Stimulated activated CD4-positive, alpha-beta T cell treated with anti-CD3 and anti-CD28 coated beads, Interleukin-2, amount 100 ng/mL, for 4 hours (primary cell): ENCODE measurements at regions not wholly inside any gene's neighbourhood (a gene's known extent, or its start where the extent isn't known, plus 50 kb on each side); places are given as distances from the start of the nearest gene placed in this dataset.
"Not testable (repeated sequence)": the region's sequence is repeated elsewhere in the genome, so short reads cannot be mapped to it uniquely, and the experiment has no call there.

Experiments
- DNase-seq: peaks from one replicate; pipeline ENCODE4 v3.0.0-alpha.2; 2020; ENCODE audit warnings: low read depth

DNA sequence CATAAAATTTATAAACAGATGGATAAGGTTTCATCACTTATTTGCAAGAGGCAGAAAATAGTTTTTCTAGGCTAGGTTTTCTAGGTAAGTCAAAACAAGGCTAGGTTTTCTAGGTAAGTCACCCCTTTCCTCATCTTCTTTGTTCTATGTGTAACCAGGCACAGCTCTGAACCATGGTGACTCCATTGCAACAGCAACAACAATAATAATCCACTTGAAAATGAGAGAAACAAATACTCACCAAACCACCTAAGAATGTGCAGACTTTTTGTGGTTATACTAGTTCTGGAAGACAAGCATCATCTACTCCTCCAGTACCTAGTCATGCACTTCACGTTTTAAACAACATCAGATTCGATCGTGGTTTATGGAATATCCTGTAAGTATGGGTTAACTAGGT lies 237.4 kb upstream of the ACVR2A start:
- DNase-seq: no peak

DNA sequence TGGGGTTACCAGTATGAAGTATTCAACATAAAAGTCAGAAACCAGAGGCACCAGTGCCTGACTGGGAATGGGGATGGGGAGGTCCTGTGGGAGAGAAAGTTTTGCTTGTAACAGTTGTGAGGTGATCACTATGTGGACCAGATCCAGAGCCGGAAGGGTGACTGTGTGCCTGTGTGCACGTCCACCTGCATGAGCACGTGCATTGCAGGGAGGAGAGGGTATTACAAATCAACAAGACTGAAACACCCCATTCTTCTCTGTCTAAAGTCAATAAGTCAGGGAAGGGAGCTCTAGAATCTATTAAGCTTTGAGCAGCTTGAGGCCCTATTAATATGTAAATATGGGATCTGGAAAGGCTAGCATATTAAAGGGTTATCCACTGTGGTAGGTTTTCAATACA lies 241.0 kb upstream of the ACVR2A start:
- DNase-seq: no peak

DNA sequence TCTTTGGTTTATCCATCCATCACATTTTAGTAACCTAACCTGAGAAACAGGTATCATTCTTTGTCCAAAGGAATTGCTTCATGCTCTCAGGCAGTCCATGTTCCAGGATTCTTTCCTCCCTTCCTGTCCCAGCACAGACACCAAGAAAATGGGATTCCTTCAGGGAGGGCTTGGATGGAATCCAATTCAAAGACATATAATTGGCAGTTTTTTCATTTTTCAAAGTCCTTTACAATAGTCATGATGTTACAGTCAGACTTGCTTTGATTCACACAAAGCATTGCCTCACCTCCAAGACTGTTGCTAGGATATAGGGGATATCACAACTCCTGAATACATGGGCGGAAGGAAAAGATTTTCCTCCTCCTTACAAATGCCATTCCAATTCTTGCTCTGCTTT lies 241.4 kb upstream of the ACVR2A start:
- DNase-seq: no peak

DNA sequence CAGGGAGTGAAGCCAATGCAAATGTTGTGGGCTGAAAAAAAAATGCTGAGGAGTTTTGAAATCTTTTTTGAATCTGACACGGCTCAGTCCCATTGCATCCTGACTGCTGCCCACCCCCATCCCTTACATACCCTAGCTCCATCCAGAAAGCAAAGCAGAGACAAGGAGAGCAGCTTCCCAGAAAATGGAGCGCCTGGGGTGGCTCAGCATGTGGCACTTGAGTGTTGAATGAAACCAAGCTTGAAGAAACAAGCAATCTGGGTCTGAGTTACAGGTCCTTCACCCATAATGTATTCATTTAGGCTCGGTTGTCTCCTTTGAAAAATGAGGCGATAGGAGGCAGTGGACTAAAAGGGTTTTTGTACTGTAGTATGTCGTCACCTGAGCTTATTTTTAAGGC lies 244.2 kb upstream of the ACVR2A start:
- DNase-seq: no peak

DNA sequence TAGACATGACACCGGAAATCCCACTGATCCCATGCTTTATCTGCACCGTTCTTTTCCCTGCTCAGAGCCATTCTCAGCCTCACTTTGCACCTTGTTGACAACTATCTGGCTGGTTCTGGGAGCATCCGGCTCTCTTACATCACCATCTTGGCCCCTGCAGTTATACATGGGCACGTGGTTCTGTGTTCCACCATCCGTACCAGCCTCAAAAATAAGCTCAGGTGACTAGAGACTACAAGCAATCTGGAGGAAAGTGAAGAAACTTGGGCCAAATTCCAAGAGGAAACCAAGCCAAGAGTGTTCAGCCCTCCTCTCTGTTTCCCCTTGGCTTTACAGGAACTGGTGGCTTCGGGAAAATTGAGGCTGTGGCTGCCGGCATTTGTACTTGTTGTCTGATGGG lies 244.6 kb upstream of the ACVR2A start:
- no peak for DNase-seq

DNA sequence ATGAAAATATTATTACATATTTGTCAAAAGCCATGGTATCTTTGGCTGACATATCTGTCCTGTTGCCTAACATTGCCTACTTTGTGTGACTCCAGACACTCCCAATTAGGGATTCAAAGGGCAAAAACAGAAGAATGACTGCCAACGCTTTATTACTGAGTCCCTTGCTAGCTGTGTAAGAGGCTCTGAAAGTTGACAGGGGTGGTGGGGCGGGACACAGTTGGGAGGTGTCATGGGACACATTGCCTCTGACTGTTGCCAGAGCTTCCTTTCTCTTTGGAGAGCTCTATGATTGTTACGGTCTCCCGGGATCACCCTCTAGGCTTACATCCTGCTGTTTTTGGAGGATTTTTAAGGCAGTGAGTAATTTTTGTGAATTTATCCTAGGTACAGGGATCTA lies 249.6 kb upstream of the ACVR2A start:
- DNase-seq: no peak

DNA sequence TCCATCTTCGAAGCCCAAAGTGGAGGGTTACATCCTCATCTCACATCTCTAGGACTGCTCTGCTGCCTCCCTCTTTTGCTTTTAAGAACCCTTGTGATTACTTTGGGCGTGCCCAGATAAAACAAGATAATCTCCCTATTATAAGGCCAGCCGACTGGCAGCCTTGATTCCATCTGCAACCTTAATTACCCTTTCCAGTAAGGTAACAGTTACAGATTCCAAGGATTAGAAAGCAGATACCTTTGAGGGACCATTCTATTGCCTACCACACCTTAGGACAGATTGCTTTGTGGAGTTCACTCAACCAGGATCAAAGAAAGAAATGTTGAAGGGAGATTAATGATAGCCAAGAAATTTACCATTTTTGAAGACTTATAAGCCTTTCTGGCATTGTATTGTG lies 250.8 kb upstream of the ACVR2A start:
- DNase-seq: no peak

DNA sequence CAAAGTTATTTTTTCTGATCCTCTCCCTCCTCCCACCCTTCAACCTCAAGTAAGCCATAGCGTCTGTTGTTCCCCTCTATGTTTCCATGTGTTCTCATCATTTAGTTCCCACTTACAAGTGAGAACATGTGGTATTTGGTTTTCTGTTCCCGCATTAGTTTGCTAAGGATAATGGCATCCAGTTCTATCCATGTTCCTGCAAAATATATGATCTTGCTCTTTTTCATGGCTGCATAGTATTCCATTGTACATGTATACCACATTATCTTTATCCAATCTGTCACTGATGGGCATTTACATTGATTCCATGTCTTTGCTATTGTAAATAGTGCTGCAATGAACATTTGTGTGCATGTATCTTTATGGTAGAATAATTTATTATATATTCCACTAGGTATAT lies 252.0 kb upstream of the ACVR2A start:
- DNase-seq: not testable (repeated sequence)

DNA sequence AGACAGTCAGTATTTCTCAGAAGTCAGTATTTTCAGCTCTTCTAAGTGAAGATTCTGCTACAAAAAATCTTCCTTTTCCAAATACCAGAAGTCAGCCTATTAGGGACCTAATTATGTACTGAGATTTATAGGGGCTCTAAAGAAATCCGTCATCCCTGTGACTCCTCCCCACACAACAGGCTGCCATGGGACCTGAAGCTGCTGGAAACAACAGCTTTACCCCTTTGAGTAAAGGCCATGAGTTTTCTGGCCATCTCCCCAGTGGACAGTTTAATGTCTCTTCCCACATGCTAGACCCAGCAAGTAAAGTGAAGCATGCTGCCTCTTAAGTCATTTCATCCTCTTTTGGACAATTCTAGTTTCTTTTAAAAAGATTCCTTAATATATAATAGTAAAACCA lies 255.7 kb upstream of the ACVR2A start:
- DNase-seq: no peak

DNA sequence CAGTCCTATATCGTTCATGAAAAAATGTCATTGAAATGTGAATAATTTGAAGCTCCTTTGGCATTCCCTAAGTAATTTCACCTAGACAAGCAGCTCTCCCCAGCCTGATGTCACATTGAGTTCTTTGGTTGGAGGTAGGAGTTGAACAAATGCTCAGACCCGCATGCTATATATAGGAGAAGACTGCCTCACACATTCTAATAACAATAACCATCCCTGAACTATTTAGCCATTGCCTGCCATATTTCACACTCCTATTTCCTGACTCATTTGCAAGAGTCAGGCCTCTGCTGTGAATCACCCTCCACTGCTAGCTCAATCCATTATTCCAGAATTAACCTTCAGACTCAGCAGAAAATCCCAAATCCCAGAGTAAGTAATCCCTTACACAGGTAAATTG lies 256.6 kb upstream of the ACVR2A start:
- DNase-seq: no peak

DNA sequence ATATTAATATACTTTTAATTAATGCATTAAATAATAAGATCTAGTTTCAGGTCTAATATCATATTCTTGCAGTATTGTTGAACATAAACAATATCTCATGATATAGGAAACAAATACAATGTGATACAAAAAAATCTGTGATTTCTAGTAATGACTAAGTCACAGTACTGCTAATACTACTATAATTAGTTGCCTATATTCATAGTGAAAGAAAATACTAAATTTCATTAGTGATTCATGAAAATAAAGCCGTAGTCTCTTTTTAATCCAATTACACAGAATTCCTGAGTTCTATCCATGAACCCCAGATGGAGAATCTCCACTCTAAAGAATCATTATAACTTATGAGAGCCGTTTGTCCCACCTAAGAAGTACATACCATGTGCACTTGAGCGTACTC lies 266.3 kb upstream of the ACVR2A start:
- DNase-seq: no peak

DNA sequence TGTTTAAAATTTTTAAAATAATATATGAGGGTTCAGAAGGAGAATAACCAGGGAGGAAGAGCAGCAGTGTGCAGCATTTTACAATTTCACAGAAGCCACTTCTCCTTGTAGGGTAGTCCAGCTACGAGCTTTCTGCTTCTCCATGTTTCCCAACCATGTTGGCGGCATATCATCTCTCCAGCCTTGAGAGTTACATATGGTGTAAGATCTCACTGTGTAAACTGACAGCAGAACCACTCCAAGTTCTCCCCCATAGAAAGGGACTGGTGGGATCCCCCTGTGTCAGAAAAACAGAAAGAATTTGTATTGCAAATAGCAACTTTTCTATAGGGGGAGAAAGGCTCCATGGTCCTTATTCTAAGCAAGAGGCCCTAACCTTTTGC lies 266.8 kb upstream of the ACVR2A start:
- DNase-seq: no peak

DNA sequence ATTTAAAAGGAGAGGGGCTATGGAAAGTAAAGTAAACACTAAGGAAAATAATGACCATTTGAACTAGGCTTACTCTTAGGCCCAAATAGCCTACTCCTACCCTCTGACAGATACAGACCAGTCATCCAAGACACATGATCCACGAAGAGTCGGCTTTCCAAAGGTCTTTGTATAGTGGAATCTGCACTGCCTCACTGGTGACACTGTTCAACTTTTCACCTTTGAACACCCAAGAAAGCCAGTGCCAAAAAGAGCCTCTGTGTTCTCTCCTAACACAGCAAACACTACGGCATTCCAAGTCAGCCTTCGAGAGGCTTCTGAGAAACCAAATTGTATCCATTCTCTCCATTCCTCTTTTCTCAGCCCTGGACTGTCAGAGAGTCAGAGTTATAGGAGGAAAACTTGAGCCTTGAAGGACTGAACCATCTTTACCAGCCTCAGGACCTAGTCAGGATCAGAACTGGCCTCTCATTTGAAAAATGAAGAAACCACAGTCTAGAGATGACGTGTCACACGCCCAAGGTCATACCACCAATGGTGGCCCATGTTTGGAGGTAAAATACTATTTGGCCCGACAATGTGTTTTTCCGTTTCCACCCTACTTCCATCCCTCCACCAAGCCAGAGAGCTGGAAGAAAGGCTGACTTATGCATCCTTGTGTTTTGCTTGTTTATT lies 267.4 kb upstream of the ACVR2A start:
- DNase-seq: no peak

DNA sequence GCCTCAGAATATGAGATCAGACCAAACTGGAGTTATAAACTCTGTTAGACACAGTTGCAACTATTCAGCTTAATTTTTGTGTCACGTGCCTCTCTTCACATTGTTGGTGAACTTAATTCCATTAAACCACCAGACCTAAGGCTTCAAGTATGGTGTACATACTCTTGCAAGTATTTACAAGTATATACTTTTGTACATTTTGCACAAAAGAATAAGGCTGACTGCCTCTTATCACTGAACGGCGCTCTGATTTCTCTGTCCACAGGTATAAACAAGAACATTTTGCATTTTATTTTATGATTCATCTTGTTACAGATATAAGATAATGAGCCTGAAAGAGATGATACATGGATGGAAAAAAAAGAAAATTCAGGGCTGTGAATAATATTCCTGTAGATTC lies 269.7 kb upstream of the ACVR2A start:
- no peak for DNase-seq

DNA sequence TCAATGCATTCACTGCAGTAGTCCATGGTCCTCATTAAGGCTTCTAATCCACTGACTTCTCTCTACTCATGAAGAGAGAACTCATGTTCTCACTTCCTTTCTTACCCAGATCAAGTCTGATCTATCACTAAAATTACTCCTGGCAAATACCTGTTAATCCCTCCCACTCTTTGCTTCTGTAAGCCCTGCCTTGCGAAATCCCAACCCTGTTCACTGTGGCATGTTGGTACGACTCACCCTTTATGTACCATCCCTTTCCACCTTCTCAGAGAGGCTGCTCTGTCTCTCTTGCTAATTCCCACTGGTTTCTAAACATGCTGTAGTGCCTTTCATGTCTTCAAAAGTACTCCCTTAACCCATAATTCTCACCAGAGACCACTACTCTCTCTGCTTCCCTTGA lies 272.2 kb upstream of the ACVR2A start:
- no peak for DNase-seq

DNA sequence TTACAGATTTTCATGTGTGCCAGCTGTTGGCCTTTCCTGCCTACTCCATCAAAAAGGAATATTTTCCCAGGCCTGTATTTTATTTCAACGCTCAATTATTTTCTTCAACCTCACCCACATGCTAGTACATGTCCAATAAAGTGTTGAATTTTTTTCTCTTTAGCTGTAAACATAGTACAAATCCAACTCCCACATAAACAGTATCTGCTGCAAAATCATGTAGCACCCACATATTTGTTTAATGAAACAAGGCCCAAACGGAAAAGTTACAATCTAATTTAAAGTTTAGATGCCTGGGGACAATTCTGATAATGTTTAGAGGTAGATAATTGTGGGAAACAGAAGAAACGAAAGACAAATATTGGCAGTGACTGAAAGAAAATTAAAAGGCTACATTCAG lies 275.4 kb upstream of the ACVR2A start:
- no peak for DNase-seq

DNA sequence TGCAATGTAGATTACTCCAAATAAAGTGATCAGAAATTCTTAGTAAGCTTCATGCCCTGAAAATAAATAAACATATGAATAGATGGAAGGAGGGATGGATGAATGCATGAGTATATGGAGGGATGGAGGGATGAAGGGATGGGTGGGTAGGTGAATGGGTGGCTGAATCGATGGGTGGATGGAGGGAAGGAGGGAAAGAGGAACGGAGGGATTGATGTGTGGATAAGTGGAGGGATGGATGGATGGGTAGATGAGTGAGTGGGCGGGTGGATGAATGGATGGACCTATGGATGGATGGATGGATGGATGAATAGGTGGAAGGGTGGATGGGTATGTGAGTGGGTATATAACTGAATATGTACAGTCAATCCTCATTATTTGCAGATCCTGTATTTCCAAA lies 276.7 kb upstream of the ACVR2A start:
- DNase-seq: no peak

DNA sequence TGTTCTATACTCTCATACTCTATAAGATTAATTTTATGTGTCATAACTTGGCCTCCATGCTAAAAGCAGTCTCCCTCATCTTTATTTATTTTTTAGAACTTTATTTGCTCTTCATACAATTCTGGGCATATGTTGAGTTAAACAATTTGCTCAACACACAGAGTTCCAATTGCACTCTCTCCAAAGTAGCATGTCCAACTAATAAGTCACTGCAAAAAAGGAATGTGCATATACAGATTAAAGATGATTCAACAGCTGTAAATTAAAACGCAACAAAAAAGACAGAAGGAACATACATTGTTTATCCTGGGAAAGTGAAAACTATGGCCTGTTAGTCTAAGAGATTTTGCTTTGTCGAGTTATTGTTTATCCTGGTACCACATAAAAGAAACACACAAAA lies 277.7 kb upstream of the ACVR2A start:
- no peak for DNase-seq

DNA sequence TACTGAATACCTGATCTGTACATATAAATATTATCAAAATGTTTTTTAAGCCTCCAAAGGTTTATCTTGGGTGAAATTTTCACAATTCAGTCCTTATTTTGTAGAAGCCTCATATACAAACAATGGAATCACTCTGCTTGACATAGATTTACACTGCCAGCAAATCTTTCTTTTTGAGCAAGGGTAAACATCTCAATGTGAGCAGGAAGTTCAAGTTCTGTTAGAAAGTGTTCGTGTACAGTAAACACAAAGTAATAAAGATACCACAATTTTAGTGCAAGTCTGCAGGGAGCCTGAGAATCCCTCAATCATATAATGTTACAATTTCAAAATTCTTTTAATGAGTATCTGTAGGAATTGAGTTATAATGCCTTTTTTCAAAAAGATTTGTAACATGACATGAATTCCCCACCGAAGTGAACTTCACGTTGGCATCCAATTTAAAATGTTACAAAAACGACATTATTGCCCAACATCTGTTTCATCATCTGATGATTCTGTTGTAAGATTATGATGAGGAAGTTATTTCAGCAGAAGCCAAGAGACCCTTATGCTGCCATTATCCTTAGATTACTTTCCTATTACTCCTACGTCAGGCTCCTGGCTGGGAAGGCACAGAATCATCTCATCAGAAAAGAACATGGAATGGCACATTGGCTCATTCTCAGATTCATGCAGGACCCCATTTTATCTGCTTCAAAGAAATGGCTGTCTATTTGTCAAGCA lies 283.9 kb upstream of the ACVR2A start:
- no peak for DNase-seq

DNA sequence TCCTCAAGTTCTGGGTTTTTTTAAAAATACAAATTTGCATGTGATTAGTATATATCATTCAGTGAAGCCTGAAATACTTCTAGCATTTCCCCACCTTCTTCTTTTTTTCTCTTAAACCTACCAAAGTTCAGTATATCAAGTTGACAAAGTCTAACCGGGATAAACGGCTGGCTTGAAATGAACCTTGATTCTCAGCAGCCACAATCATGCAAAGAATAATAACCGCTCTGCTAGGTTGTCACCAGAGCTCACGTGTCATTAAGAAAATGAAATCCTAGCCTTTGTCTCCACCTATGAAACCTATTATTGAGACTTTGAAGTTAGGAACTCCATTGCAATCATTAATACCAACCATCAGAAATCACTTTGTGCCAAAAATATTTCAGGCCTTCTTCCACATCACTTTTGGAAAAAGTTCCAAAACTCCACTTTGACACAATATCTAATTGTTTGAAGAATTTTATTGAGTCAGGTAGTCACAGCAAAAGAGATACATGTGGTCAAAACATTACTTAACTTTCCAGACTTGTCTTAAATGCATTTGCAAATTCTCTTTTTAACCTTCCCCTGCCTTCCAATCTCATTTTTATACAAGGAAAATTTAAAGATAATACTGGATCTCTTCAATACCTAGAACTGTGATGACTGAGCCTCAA lies 285.6 kb upstream of the ACVR2A start:
- no peak for DNase-seq

DNA sequence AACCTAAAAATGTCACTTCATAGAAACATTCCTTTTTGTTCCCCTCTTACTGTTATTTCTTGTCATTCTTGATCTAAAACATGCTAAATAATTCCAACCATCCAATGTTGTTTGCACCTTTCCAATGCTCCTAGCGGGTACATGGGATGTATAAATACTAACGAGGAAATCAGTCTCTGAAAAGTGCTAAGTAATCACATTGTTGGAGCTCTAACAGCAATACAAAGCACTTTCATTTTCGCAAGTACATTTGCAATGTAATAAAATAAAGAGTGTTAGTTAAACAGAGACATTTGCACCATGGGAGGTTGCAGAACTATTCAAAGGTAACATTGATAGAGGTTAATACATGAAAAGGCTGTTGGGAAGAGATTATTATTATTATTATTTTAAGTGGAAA lies 286.2 kb upstream of the ACVR2A start:
- no peak for DNase-seq

DNA sequence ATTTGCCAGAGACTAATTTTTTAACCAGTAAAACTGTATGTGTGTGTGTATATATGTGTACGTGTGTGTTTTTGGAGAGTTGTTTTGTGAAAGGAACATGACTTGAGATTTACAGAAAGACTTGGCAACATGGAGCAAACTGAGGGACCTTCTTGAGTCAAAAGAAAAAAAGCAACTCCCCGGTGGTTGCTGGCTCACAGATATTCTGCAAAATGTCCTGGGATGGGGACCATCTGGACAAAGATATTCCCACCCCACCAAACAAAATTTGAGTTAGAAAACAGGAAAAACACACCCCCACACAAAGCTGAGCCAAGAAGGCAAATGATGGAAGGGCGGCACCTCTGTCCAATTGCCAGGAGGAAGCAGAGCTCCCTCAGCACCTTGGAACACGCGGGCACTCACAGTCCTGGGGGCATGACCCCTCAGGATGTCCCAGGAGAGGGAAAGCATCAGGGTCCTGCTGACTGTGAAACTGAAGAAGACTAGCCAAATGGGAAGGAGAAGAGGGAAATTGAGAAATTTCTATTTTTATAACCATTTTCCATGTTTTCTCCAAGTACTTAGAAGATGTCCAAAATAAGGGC lies 290.2 kb upstream of the ACVR2A start:
- no peak for DNase-seq

DNA sequence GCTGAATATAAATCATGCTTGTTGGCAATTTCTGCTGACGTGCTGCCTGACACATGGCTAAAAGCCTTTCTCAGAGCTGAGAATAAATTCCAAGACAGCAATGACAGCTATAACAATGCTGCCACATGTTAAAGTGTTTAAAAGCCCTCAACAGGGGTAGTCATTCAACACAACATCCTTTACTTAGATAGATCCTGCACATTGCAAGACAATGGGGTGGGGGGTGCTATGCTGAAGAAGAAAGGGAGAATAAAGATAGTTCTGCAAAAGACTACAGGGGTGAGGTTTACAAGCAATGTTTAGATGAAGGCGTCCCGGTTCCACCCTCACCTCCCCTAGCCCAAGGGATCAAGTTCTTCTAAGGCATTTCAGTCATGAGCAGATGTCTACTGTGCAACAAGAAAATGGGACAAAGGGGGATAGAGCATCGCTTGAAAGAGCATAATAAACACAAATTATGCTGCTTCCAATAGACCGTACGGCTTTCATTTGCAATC lies 291.0 kb upstream of the ACVR2A start:
- DNase-seq: no peak
